ENCODE measurements at regions not wholly inside any gene's neighbourhood (a gene's known extent, or its start where the extent isn't known, plus 50 kb on each side); places are given as distances from the start of the nearest gene placed in this dataset.
"Not testable (repeated sequence)": the region's sequence is repeated elsewhere in the genome, so short reads cannot be mapped to it uniquely, and the experiment has no call there.

- no peak for TF ChIP-seq CTCF (IDR thresholded peaks at IDR 0.05; ENCODE audit: insufficient read depth, low read length, poor library complexity, severe bottlenecking)
- H3K27me3 ChIP-seq (ENCODE audit: control insufficient read depth, insufficient read depth, low read length), result no peaks in the 10 kb centered on the region
- H3K36me3 ChIP-seq (ENCODE audit: control insufficient read depth, insufficient read depth, low read length), result no peaks in the 10 kb centered on the region
- DNase-seq (ENCODE audit: low read depth), result no peak
- H3K4me3 ChIP-seq (ENCODE audit: low read depth, low read length), result no peak overlapping the region
Observed at GRCh38 chr15:99493461-99493860, 72.3 kb upstream of the MEF2A start.

- H3K36me3 ChIP-seq (ENCODE audit: control insufficient read depth, insufficient read depth, low read length); DNase-seq (ENCODE audit: low read depth); H3K27me3 ChIP-seq (ENCODE audit: control insufficient read depth, insufficient read depth, low read length); H3K4me3 ChIP-seq (ENCODE audit: low read depth, low read length): not testable (repeated sequence)
Observed at GRCh38 chr15:99494536-99495233, 71.1 kb upstream of the MEF2A start.

- Histone ChIP-seq H3K4me3 (ENCODE audit: low read depth, low read length) (no peak overlapping the region), H3K27me3 (ENCODE audit: control insufficient read depth, insufficient read depth, low read length) (no peaks in the 10 kb centered on the region), H3K36me3 (ENCODE audit: control insufficient read depth, insufficient read depth, low read length) (no peaks in the 10 kb centered on the region)
- no peak for DNase-seq (ENCODE audit: low read depth)
- TF ChIP-seq CTCF (IDR thresholded peaks at IDR 0.05; ENCODE audit: insufficient read depth, low read length, poor library complexity, severe bottlenecking), result no peak
Observed at GRCh38 chr15:99495430-99496301, 70.1 kb upstream of the MEF2A start.

GRCh38 chr15:99496302-99496629 is 69.5 kb upstream of the MEF2A start:
- no peak for DNase-seq (ENCODE audit: low read depth)
- Histone ChIP-seq H3K4me3 (ENCODE audit: low read depth, low read length) (no peak overlapping the region), H3K36me3 (ENCODE audit: control insufficient read depth, insufficient read depth, low read length) (no peaks in the 10 kb centered on the region), H3K27me3 (ENCODE audit: control insufficient read depth, insufficient read depth, low read length) (no peaks in the 10 kb centered on the region)
- no peak for TF ChIP-seq CTCF (IDR thresholded peaks at IDR 0.05; ENCODE audit: insufficient read depth, low read length, poor library complexity, severe bottlenecking)

- no peak for DNase-seq (ENCODE audit: low read depth)
- Histone ChIP-seq H3K4me3 (ENCODE audit: low read depth, low read length) (no peak overlapping the region), H3K27me3 (ENCODE audit: control insufficient read depth, insufficient read depth, low read length) (no peaks in the 10 kb centered on the region), H3K36me3 (ENCODE audit: control insufficient read depth, insufficient read depth, low read length) (no peaks in the 10 kb centered on the region)
- TF ChIP-seq CTCF (IDR thresholded peaks at IDR 0.05; ENCODE audit: insufficient read depth, low read length, poor library complexity, severe bottlenecking), result no peak
Observed at GRCh38 chr15:99502182-99502581, 63.6 kb upstream of the MEF2A start.

GRCh38 chr15:99502661-99503060 is 63.1 kb upstream of the MEF2A start:
- no peak for TF ChIP-seq CTCF (IDR thresholded peaks at IDR 0.05; ENCODE audit: insufficient read depth, low read length, poor library complexity, severe bottlenecking)
- Histone ChIP-seq H3K4me3 (ENCODE audit: low read depth, low read length) (no peak overlapping the region), H3K27me3 (ENCODE audit: control insufficient read depth, insufficient read depth, low read length) (no peaks in the 10 kb centered on the region), H3K36me3 (ENCODE audit: control insufficient read depth, insufficient read depth, low read length) (no peaks in the 10 kb centered on the region)
- no peak for DNase-seq (ENCODE audit: low read depth)

Measured in kidney epithelial cell (primary cell).